ENCODE measurements at regions not wholly inside any gene's neighbourhood (a gene's known extent, or its start where the extent isn't known, plus 50 kb on each side); places are given as distances from the start of the nearest gene placed in this dataset.
"Not testable (repeated sequence)": the region's sequence is repeated elsewhere in the genome, so short reads cannot be mapped to it uniquely, and the experiment has no call there.

- DNase-seq (ENCODE audit: extremely low read depth, insufficient read length): no peak
- Histone ChIP-seq H3K36me3 (ENCODE audit: control insufficient read depth, insufficient read depth, low read length) (no peaks in the 10 kb centered on the region), H3K27me3 (replicated peaks; ENCODE audit: control insufficient read depth, insufficient read depth, low read length) (no peaks in the 10 kb centered on the region), H3K4me3 (replicated peaks; ENCODE audit: low read depth, low read length) (no peak overlapping the region)
- TF ChIP-seq CTCF (IDR thresholded peaks at IDR 0.05; ENCODE audit: insufficient read depth, low read length, poor library complexity, severe bottlenecking): no peak
Measured at GRCh38 chr20:54346276-54346675, 129.1 kb upstream of the DOK5 start.

GRCh38 chr20:54347166-54347833, 128.1 kb upstream of the DOK5 start:
- Histone ChIP-seq H3K4me3 (replicated peaks; ENCODE audit: low read depth, low read length) (no peak overlapping the region), H3K36me3 (ENCODE audit: control insufficient read depth, insufficient read depth, low read length) (no peaks in the 10 kb centered on the region), H3K27me3 (replicated peaks; ENCODE audit: control insufficient read depth, insufficient read depth, low read length) (no peaks in the 10 kb centered on the region)
- DNase-seq (ENCODE audit: extremely low read depth, insufficient read length): no peak
- TF ChIP-seq CTCF (IDR thresholded peaks at IDR 0.05; ENCODE audit: insufficient read depth, low read length, poor library complexity, severe bottlenecking): no peak

- no peak for TF ChIP-seq CTCF (IDR thresholded peaks at IDR 0.05; ENCODE audit: insufficient read depth, low read length, poor library complexity, severe bottlenecking)
- DNase-seq (ENCODE audit: extremely low read depth, insufficient read length): no peak
- no peak overlapping the region for H3K4me3 ChIP-seq (replicated peaks; ENCODE audit: low read depth, low read length)
Measured at GRCh38 chr20:54350415-54350814, 125.0 kb upstream of the DOK5 start.

GRCh38 chr20:54351371-54352136, 123.8 kb upstream of the DOK5 start:
- Histone ChIP-seq H3K27me3 (replicated peaks; ENCODE audit: control insufficient read depth, insufficient read depth, low read length) (no peaks in the 10 kb centered on the region), H3K4me3 (replicated peaks; ENCODE audit: low read depth, low read length) (no peak overlapping the region), H3K36me3 (ENCODE audit: control insufficient read depth, insufficient read depth, low read length) (no peaks in the 10 kb centered on the region)
- DNase-seq (ENCODE audit: extremely low read depth, insufficient read length): no peak
- no peak for TF ChIP-seq CTCF (IDR thresholded peaks at IDR 0.05; ENCODE audit: insufficient read depth, low read length, poor library complexity, severe bottlenecking)

More at GRCh38 chr20:54350415-54350814, 125.0 kb upstream of the DOK5 start:
- H3K36me3 ChIP-seq (ENCODE audit: control insufficient read depth, insufficient read depth, low read length): no peaks in the 10 kb centered on the region
- H3K27me3 ChIP-seq (replicated peaks; ENCODE audit: control insufficient read depth, insufficient read depth, low read length): no peaks in the 10 kb centered on the region

- H3K27me3 ChIP-seq (replicated peaks; ENCODE audit: control insufficient read depth, insufficient read depth, low read length); H3K4me3 ChIP-seq (replicated peaks; ENCODE audit: low read depth, low read length); H3K36me3 ChIP-seq (ENCODE audit: control insufficient read depth, insufficient read depth, low read length); DNase-seq (ENCODE audit: extremely low read depth, insufficient read length): not testable (repeated sequence)
Measured at GRCh38 chr20:54352541-54352940, 122.9 kb upstream of the DOK5 start.

- H3K4me3 ChIP-seq (replicated peaks; ENCODE audit: low read depth, low read length): no peak overlapping the region
- no peaks in the 10 kb centered on the region for H3K36me3 ChIP-seq (ENCODE audit: control insufficient read depth, insufficient read depth, low read length)
- no peaks in the 10 kb centered on the region for H3K27me3 ChIP-seq (replicated peaks; ENCODE audit: control insufficient read depth, insufficient read depth, low read length)
- no peak for TF ChIP-seq CTCF (IDR thresholded peaks at IDR 0.05; ENCODE audit: insufficient read depth, low read length, poor library complexity, severe bottlenecking)
- no peak for DNase-seq (ENCODE audit: extremely low read depth, insufficient read length)
Measured at GRCh38 chr20:54353292-54353691, 122.1 kb upstream of the DOK5 start.
